HEK293 (cell line): ENCODE measurements at regions not wholly inside any gene's neighbourhood (a gene's known extent, or its start where the extent isn't known, plus 50 kb on each side); places are given as distances from the start of the nearest gene placed in this dataset.

Source experiments
- CTCF ChIA-PET: fragments of 350-600 bp; formaldehyde crosslinking; extraction: SDS; loops from one replicate; lab custom pipeline; 2021; ENCODE audit warnings: antibody characterized with exemption; lab: Yijun Ruan, JAX
- POLR2A ChIA-PET: fragments of 300-600 bp; formaldehyde crosslinking; extraction: SDS; loops from one replicate; lab custom pipeline; 2020; ENCODE audit warnings: antibody characterized with exemption, inconsistent platforms; lab: Yijun Ruan, JAX
- H3K27ac ChIP-seq: fragments of 200-500 bp; sonication (Bioruptor generic); 2 replicates; pipeline ENCODE4 v1.5.1; 2014; ENCODE audit warnings: low read depth, low read length, control low read depth, inconsistent platforms; ENCODE audit errors: extremely low read depth
- H3K36me3 ChIP-seq, 2 experiments: fragments of 200-500 bp in 1 of 2; sonication (Bioruptor generic) in 1 of 2; 1 replicate in 1 of 2; 2 replicates in 1 of 2; pipeline ENCODE4 v1.5.1; 2014 to 2017; ENCODE audit warnings: inconsistent platforms in 2 of 2, low read length in 2 of 2; ENCODE audit not compliant: control insufficient read depth in 2 of 2, insufficient read depth in 1 of 2
- H3K4me1 ChIP-seq: fragments of 200-500 bp; sonication (Bioruptor generic); 2 replicates; pipeline ENCODE4 v1.5.1; 2014; ENCODE audit warnings: mild to moderate bottlenecking, low read length, inconsistent platforms; ENCODE audit not compliant: control insufficient read depth, insufficient read depth
- H3K4me3 ChIP-seq: 2 replicates; pipeline ENCODE4 v1.5.1; 2011; ENCODE audit warnings: low read depth, mild to moderate bottlenecking, control low read depth, low read length, moderate library complexity
- H3K9me3 ChIP-seq: fragments of 200-500 bp; sonication (Bioruptor generic); 2 replicates; pipeline ENCODE4 v1.5.1; 2014; ENCODE audit warnings: low read depth, low read length, inconsistent platforms; ENCODE audit not compliant: control insufficient read depth, insufficient read depth
- ATF2 ChIP-seq: fragments of 450-650 bp; formaldehyde crosslinking; IDR thresholded peaks from 2 replicates; pipeline ENCODE4 v1.5.1; 2016; ENCODE audit warnings: missing biosample characterization, missing genetic modification characterization, low read depth
- BCL6B ChIP-seq: fragments of 450-650 bp; formaldehyde crosslinking; IDR thresholded peaks from 2 replicates; pipeline ENCODE4 v1.5.1; 2017; ENCODE audit warnings: missing biosample characterization, missing genetic modification characterization
- ELK4 ChIP-seq: IDR thresholded peaks from 2 replicates; pipeline ENCODE4 v1.6.1; 2011; ENCODE audit warnings: mild to moderate bottlenecking, low read depth, low read length, borderline replicate concordance
- GLIS1 ChIP-seq: fragments of 450-650 bp; formaldehyde crosslinking; IDR thresholded peaks from 2 replicates; pipeline ENCODE4 v1.5.1; 2016; ENCODE audit warnings: missing biosample characterization, missing genetic modification characterization
- HIC1 ChIP-seq: fragments of 450-650 bp; formaldehyde crosslinking; IDR thresholded peaks from 2 replicates; pipeline ENCODE4 v1.5.1; 2016; ENCODE audit warnings: missing biosample characterization, missing genetic modification characterization
- HOXC10 ChIP-seq: sonication (generic); formaldehyde crosslinking; IDR thresholded peaks from 2 replicates; pipeline ENCODE4 v1.8.1; 2023; ENCODE audit warnings: mild to moderate bottlenecking, missing genetic modification reagents
- KLF8 ChIP-seq: fragments of 450-650 bp; formaldehyde crosslinking; IDR thresholded peaks from 2 replicates; pipeline ENCODE4 v1.5.1; 2016; ENCODE audit warnings: missing biosample characterization, missing genetic modification characterization
- OVOL3 ChIP-seq: fragments of 450-650 bp; formaldehyde crosslinking; IDR thresholded peaks from 2 replicates; pipeline ENCODE4 v1.5.1; 2016; ENCODE audit warnings: missing biosample characterization, missing genetic modification characterization
- ZBTB20 ChIP-seq: fragments of 450-650 bp; formaldehyde crosslinking; IDR thresholded peaks from 2 replicates; pipeline ENCODE4 v1.5.1; 2016; ENCODE audit warnings: missing biosample characterization, missing genetic modification characterization
- ZBTB48 ChIP-seq: fragments of 450-650 bp; formaldehyde crosslinking; IDR thresholded peaks from 2 replicates; pipeline ENCODE4 v1.5.1; 2016; ENCODE audit warnings: missing biosample characterization, missing genetic modification characterization
- ZBTB49 ChIP-seq: fragments of 450-650 bp; formaldehyde crosslinking; IDR thresholded peaks from 2 replicates; pipeline ENCODE4 v1.5.1; 2016; ENCODE audit warnings: missing biosample characterization, missing genetic modification characterization, low read depth
- ZFHX2 ChIP-seq: fragments of 450-650 bp; formaldehyde crosslinking; conservative IDR thresholded peaks from 2 replicates; pipeline ENCODE4 v1.5.1; 2016; ENCODE audit warnings: missing biosample characterization, missing genetic modification characterization
- ZFP69B ChIP-seq: fragments of 450-650 bp; formaldehyde crosslinking; IDR thresholded peaks from 2 replicates; pipeline ENCODE4 v1.5.1; 2016; ENCODE audit warnings: missing biosample characterization, missing genetic modification characterization
- ZNF132 ChIP-seq: fragments of 450-650 bp; formaldehyde crosslinking; IDR thresholded peaks from 2 replicates; pipeline ENCODE4 v1.5.1; 2017; ENCODE audit warnings: missing biosample characterization, missing genetic modification characterization, borderline replicate concordance
- ZNF16 ChIP-seq: fragments of 450-650 bp; formaldehyde crosslinking; IDR thresholded peaks from 2 replicates; pipeline ENCODE4 v1.5.1; 2016; ENCODE audit warnings: low read depth, missing biosample characterization, missing genetic modification characterization
- ZNF174 ChIP-seq: fragments of 450-650 bp; formaldehyde crosslinking; IDR thresholded peaks from 2 replicates; pipeline ENCODE4 v1.5.0; 2017; ENCODE audit warnings: missing biosample characterization, mild to moderate bottlenecking, missing genetic modification characterization
- ZNF302 ChIP-seq: fragments of 450-650 bp; formaldehyde crosslinking; IDR thresholded peaks from 2 replicates; pipeline ENCODE4 v1.5.1; 2016; ENCODE audit warnings: missing biosample characterization, missing genetic modification characterization, low read depth
- ZNF501 ChIP-seq: fragments of 450-650 bp; formaldehyde crosslinking; IDR thresholded peaks from 2 replicates; pipeline ENCODE4 v1.5.1; 2016; ENCODE audit warnings: missing biosample characterization, missing genetic modification characterization
- ZNF560 ChIP-seq: fragments of 450-650 bp; formaldehyde crosslinking; IDR thresholded peaks from 2 replicates; pipeline ENCODE4 v1.5.1; 2017; ENCODE audit warnings: missing biosample characterization, missing genetic modification characterization, borderline replicate concordance
- ZNF610 ChIP-seq: fragments of 450-650 bp; formaldehyde crosslinking; IDR thresholded peaks from 2 replicates; pipeline ENCODE4 v1.5.1; 2016; ENCODE audit warnings: missing biosample characterization, missing genetic modification characterization, borderline replicate concordance
- ZNF645 ChIP-seq: fragments of 450-650 bp; formaldehyde crosslinking; IDR thresholded peaks from 2 replicates; pipeline ENCODE4; 2016; ENCODE audit warnings: missing biosample characterization, missing genetic modification characterization
- ZNF654 ChIP-seq: fragments of 450-650 bp; formaldehyde crosslinking; IDR thresholded peaks from 2 replicates; pipeline ENCODE4 v1.5.1; 2016; ENCODE audit warnings: low read depth, missing biosample characterization, missing genetic modification characterization
- ZNF658 ChIP-seq: fragments of 450-650 bp; formaldehyde crosslinking; IDR thresholded peaks from 2 replicates; pipeline ENCODE4; 2016; ENCODE audit warnings: missing biosample characterization, missing genetic modification characterization
- ZNF704 ChIP-seq: fragments of 450-650 bp; formaldehyde crosslinking; IDR thresholded peaks from 2 replicates; pipeline ENCODE4 v1.5.1; 2016; ENCODE audit warnings: missing biosample characterization, missing genetic modification characterization
- ZNF791 ChIP-seq: fragments of 450-650 bp; formaldehyde crosslinking; IDR thresholded peaks from 2 replicates; pipeline ENCODE4 v1.5.1; 2016; ENCODE audit warnings: missing biosample characterization, missing genetic modification characterization
- ZSCAN23 ChIP-seq: fragments of 450-650 bp; formaldehyde crosslinking; IDR thresholded peaks from 2 replicates; pipeline ENCODE4 v1.5.1; 2016; ENCODE audit warnings: missing biosample characterization, missing genetic modification characterization

- ChIA-PET POLR2A (no interaction called here), CTCF (no interaction called here)
- Histone ChIP-seq H3K9me3 (no peaks in the 10 kb centered on the region), H3K4me1 (peaks cover 3% of the 10 kb centered on the region; the same call in 1 of the 2 replicates), H3K36me3 (no peaks in the 10 kb centered on the region), H3K4me3 (no peak overlapping the region), H3K27ac (no peak overlapping the region)
- TF ChIP-seq ZBTB49 (no peak), ZNF654 (tag by site-specific recombination) (no peak), ZNF560 (tag by site-specific recombination) (no peak), ELK4 (no peak), HOXC10 (CRISPR knock-in tag) (no peak), ZFHX2 (tag by site-specific recombination) (no peak), ZSCAN23 (tag by site-specific recombination) (no peak), BCL6B (tag by site-specific recombination) (no peak), ZBTB20 (no peak), GLIS1 (tag by site-specific recombination) (no peak), ZNF610 (no peak), ZFP69B (tag by site-specific recombination) (no peak), ZNF174 (no peak), ZNF658 (tag by site-specific recombination) (no peak)
Observed at GRCh38 chr5:62038024-62038423, 268.0 kb upstream of the KIF2A start.

GRCh38 chr5:62041156-62041756, 264.8 kb upstream of the KIF2A start:
- POLR2A ChIA-PET = no interaction called here
- TF ChIP-seq OVOL3 (tag by site-specific recombination) = no peak
- no peak for TF ChIP-seq ZNF645 (tag by site-specific recombination)
- TF ChIP-seq ATF2 (tag by site-specific recombination) = no peak
- TF ChIP-seq HIC1 (tag by site-specific recombination) = no peak
- TF ChIP-seq ZNF501 (tag by site-specific recombination) = no peak
- TF ChIP-seq ZNF791 (tag by site-specific recombination) = no peak
- TF ChIP-seq KLF8 (tag by site-specific recombination) = no peak
- no peak for TF ChIP-seq ZNF132
- TF ChIP-seq ZBTB48 = no peak
- TF ChIP-seq ZNF302 (tag by site-specific recombination) = no peak
- no peak for TF ChIP-seq ZNF704 (tag by site-specific recombination)
- no peak for TF ChIP-seq ZNF16 (tag by site-specific recombination)

More at GRCh38 chr5:62041156-62041756, 264.8 kb upstream of the KIF2A start:
- CTCF ChIA-PET = no interaction called here
- H3K4me1 ChIP-seq = peaks cover 7% of the 10 kb centered on the region
- no peaks in the 10 kb centered on the region for H3K9me3 ChIP-seq
- no peaks in the 10 kb centered on the region for H3K36me3 ChIP-seq
- H3K4me3 ChIP-seq = no peak overlapping the region
- H3K27ac ChIP-seq = no peak overlapping the region
